ENCODE measurements at regions not wholly inside any gene's neighbourhood (a gene's known extent, or its start where the extent isn't known, plus 50 kb on each side); places are given as distances from the start of the nearest gene placed in this dataset.

DNA sequence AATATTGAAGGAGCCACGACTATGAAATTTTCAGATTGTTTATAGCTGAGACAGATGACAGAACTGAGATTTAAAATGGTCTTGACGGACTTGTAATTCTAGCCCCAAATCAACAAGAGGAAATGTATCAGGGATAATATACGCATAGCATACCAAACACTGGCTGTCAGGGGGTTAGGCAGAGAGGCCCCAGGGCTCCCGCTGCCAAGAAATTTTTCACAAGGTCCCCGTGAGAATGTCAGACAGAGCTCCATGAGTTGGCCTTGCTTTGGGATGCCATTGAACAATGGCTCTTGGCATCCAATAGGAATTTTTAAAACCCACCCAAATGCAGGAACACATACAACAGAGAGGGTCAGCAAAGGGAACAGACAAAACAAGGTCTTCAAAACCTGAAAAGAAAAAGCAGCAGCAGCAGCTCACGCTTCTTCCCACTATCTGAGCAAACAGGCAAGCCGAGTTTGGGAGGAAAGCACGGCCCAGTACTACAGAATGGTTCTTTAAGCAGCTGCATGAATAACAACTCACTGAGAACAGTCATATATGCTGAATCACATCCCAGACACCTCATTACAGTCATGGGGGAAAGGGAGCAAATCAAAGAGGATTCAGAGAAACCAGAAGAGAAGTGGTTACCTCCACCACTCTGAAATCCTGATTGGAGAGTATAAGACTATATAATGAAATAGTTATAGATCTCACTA is 445.6 kb downstream of the RND3 start:
- POLR2A ChIA-PET (ENCODE audit: low non-redundant PET), result no interaction called here
- no peak for DNase-seq (ENCODE audit: low spot score)
- H3K27ac ChIP-seq, result no peak overlapping the region
- CTCF ChIA-PET, result interaction anchor here (0.6 kb wide), 1 partner anchor 13 kb away, joined by 3 read pairs; no protein-coding TSS in a partner anchor
- TF ChIP-seq, protein P1, sequence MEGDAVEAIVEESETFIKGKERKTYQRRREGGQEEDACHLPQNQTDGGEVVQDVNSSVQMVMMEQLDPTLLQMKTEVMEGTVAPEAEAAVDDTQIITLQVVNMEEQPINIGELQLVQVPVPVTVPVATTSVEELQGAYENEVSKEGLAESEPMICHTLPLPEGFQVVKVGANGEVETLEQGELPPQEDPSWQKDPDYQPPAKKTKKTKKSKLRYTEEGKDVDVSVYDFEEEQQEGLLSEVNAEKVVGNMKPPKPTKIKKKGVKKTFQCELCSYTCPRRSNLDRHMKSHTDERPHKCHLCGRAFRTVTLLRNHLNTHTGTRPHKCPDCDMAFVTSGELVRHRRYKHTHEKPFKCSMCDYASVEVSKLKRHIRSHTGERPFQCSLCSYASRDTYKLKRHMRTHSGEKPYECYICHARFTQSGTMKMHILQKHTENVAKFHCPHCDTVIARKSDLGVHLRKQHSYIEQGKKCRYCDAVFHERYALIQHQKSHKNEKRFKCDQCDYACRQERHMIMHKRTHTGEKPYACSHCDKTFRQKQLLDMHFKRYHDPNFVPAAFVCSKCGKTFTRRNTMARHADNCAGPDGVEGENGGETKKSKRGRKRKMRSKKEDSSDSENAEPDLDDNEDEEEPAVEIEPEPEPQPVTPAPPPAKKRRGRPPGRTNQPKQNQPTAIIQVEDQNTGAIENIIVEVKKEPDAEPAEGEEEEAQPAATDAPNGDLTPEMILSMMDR (conservative IDR thresholded peaks at IDR 0.05; ENCODE audit: low read depth), result no peak

DNA sequence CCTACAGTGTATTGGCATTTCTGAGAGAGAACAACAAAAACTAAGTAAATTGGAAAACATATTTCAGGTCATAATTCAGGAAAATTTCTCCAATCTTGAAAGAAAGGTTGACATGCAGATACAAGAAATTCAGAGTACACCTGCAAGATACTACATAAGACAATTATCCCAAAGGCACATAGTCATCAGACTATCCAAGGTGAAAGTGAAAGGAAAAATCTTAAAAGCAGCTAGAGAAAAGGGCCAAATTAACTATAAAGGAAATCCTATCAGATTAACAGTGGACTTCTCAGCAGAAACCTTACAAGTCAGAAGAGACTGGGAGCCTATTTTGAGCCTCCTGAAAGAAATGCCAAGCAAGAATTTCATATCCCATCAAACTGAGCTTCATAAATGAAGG is 449.0 kb upstream of the MMADHC start:
- ChIA-PET CTCF (no interaction called here), POLR2A (ENCODE audit: low non-redundant PET) (no interaction called here)
- no peak for DNase-seq (ENCODE audit: low spot score)
- H3K27ac ChIP-seq, result no peak overlapping the region
- TF ChIP-seq, protein P1 (conservative IDR thresholded peaks at IDR 0.05; ENCODE audit: low read depth), result no peak

DNA sequence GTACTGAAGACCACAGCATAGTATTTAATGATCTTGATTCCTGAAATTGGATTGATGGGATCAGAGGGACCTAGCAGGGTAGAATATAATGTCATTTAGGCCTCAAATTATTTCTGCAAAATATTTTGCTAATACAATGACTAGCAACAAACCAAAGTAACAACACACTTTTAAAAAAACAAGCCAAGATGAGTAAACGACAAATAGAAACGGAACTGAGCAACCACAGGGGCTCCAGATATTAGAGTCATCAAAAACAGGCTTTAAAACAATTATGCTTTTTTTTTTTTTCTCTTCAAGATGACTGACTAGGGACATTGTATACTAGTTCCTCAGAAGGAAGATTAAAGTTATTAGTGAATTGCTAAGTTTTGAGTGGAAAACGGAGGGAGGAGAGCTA is 447.1 kb upstream of the MMADHC start:
- TF ChIP-seq, protein P1 (conservative IDR thresholded peaks at IDR 0.05; ENCODE audit: low read depth), result no peak
- no peak for DNase-seq (ENCODE audit: low spot score)
- ChIA-PET CTCF (interaction anchor here (0.6 to 1.0 kb wide), 2 partner anchors 9 to 26 kb away, joined by 4 read pairs; no protein-coding TSS in a partner anchor), POLR2A (ENCODE audit: low non-redundant PET) (no interaction called here)
- no peak overlapping the region for H3K27ac ChIP-seq

DNA sequence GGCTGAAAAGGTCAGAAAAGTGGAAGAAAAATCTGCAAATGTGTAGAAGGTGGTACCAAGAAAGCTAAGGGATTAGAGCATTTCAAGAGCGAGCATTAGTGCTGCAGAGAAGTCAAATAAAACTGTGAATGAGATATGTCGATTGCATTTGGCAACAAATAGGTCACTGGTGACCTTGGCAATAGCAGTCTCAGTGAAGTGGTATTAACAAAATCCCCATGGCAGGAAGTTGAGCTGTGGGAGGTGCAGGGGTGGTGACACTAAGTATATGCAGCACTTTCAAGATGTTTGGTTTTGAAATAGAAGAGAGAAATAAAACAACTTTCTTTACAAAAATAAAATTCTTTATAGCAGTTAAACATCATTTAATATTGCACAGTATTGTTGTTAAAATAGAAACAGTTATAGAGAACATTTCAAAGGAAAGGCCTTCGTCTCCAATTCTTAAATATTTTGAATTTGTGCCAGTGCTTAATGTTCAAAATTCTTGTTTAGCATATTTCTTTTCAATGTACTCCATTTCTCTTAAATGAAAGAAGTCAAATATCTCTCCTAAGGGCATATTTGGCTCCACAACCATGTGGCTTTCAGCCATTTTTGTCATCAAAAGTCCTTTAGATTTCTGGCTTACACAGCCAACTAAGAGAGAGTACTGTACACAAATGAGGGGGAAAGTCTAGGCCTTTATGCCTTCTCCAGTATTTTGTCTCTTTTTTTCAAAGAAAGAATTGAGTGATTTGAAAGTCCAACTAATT is 443.0 kb upstream of the MMADHC start:
- DNase-seq (ENCODE audit: low spot score), result no peak
- TF ChIP-seq, protein P1 (conservative IDR thresholded peaks at IDR 0.05; ENCODE audit: low read depth), result no peak
- H3K27ac ChIP-seq, result no peak overlapping the region
- CTCF ChIA-PET, result no interaction called here
- POLR2A ChIA-PET (ENCODE audit: low non-redundant PET), result no interaction called here

DNA sequence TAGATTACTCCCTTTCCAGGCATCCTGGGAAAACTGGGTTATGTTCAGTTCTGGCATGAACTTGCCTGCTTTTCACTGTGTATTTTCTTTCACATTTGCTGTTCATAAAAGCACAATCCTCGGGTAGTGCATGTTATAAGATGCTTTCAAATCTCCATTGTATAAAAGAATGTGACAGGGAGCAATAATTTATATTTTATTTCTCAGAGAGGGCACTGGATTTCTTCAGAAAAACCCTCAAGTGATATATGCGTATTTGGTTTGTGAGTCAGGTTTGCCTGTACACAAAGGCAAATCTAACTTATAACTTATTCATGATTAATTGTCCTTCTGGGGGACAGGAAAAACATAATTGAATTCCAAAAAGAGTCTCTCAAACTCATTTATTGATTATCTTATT is 440.7 kb upstream of the MMADHC start:
- no peak for DNase-seq (ENCODE audit: low spot score)
- CTCF ChIA-PET, result interaction anchor here (0.6 to 1.0 kb wide), 2 partner anchors 13 to 57 kb away, joined by 3 read pairs; no protein-coding TSS in a partner anchor
- POLR2A ChIA-PET (ENCODE audit: low non-redundant PET), result no interaction called here
- no peak overlapping the region for H3K27ac ChIP-seq
- TF ChIP-seq, protein P1 (conservative IDR thresholded peaks at IDR 0.05; ENCODE audit: low read depth), result no peak

DNA sequence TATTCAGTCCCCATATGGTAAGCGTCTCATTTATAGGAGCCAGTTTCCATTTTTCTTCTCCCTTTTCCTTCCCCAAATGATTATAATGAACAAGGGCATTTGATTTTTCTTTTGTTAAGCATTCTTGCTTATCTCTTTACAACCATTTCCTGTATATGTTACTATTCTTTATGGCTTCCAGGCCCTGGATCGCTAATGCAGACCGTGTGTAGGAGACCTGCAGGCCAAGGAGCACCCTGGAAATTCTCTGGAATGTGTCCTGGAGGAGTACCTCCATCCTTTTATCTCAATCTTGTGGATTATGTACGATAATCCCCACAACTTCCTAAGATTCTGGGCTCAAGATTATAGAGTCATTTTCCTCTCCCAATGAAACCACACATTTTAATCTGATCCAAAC is 439.6 kb upstream of the MMADHC start:
- TF ChIP-seq, protein P1 (conservative IDR thresholded peaks at IDR 0.05; ENCODE audit: low read depth), result no peak
- ChIA-PET POLR2A (ENCODE audit: low non-redundant PET) (no interaction called here), CTCF (interaction anchor here (1.0 kb wide), 1 partner anchor 58 kb away, joined by 3 read pairs; no protein-coding TSS in a partner anchor)
- H3K27ac ChIP-seq, result no peak overlapping the region
- no peak for DNase-seq (ENCODE audit: low spot score)

Measured in RWPE1 (cell line).